Ishikawa (cell line): ENCODE measurements at regions not wholly inside any gene's neighbourhood (a gene's known extent, or its start where the extent isn't known, plus 50 kb on each side); places are given as distances from the start of the nearest gene placed in this dataset.

Source experiments
- CEBPB ChIP-seq: IDR thresholded peaks from 2 replicates; pipeline ENCODE4 v1.6.1; 2012
- CREB1 ChIP-seq: IDR thresholded peaks from 2 replicates; pipeline ENCODE4 v1.6.1; 2012; ENCODE audit warnings: low read depth
- EGR1 ChIP-seq: IDR thresholded peaks from 2 replicates; pipeline ENCODE4 v1.6.1; 2012
- EP300 ChIP-seq: IDR thresholded peaks from 2 replicates; pipeline ENCODE4 v1.6.1; 2012; ENCODE audit warnings: borderline replicate concordance
- TAF1 ChIP-seq: IDR thresholded peaks from 2 replicates; pipeline ENCODE4 v1.6.1; 2012; ENCODE audit warnings: low read depth, mild to moderate bottlenecking
- TF ChIP-seq, protein P1 (sequence below): IDR thresholded peaks from 2 replicates; pipeline ENCODE4 v1.6.1; 2012; ENCODE audit warnings: low read depth, mild to moderate bottlenecking
- TF ChIP-seq, protein P2 (sequence below): IDR thresholded peaks from 2 replicates; pipeline ENCODE4 v1.6.1; 2012

DNA sequence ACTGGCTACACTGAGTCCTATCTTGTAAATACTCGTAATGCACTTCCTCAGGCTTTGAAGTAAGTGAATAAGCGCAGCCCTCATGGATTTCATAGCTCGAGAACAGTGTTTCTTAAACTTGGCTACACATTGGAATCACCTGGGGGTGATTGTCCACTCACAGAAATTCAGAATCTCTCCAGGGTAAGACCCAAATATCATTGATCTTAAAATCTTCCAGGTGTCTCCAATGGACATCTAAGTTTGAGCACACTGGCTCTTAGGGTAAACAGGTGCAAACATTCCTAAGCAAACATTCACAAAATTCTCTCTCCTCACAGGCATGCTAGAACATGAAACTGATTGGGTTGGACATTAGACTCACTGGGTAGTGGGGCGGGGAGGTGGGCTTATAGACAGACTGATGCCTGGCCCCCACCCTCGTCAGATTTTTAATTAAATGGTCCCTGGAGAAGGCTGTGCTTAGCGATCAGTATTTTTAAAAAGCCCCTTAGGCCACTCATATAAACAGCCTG is 279.7 kb upstream of the TBL1XR1 start:
- TF ChIP-seq, protein P1, sequence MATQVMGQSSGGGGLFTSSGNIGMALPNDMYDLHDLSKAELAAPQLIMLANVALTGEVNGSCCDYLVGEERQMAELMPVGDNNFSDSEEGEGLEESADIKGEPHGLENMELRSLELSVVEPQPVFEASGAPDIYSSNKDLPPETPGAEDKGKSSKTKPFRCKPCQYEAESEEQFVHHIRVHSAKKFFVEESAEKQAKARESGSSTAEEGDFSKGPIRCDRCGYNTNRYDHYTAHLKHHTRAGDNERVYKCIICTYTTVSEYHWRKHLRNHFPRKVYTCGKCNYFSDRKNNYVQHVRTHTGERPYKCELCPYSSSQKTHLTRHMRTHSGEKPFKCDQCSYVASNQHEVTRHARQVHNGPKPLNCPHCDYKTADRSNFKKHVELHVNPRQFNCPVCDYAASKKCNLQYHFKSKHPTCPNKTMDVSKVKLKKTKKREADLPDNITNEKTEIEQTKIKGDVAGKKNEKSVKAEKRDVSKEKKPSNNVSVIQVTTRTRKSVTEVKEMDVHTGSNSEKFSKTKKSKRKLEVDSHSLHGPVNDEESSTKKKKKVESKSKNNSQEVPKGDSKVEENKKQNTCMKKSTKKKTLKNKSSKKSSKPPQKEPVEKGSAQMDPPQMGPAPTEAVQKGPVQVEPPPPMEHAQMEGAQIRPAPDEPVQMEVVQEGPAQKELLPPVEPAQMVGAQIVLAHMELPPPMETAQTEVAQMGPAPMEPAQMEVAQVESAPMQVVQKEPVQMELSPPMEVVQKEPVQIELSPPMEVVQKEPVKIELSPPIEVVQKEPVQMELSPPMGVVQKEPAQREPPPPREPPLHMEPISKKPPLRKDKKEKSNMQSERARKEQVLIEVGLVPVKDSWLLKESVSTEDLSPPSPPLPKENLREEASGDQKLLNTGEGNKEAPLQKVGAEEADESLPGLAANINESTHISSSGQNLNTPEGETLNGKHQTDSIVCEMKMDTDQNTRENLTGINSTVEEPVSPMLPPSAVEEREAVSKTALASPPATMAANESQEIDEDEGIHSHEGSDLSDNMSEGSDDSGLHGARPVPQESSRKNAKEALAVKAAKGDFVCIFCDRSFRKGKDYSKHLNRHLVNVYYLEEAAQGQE, result no peak
- TF ChIP-seq CEBPB (no peak), EP300 (no peak), EGR1 (no peak), TAF1 (no peak), CREB1 (no peak)
- TF ChIP-seq, protein P2, sequence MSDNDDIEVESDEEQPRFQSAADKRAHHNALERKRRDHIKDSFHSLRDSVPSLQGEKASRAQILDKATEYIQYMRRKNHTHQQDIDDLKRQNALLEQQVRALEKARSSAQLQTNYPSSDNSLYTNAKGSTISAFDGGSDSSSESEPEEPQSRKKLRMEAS, result no peak
